ENCODE measurements at regions not wholly inside any gene's neighbourhood (a gene's known extent, or its start where the extent isn't known, plus 50 kb on each side); places are given as distances from the start of the nearest gene placed in this dataset.

GRCh38 chr5:135670588-135670987 is 91.8 kb upstream of the CXCL14 start:
- Histone ChIP-seq H3K79me1 (ENCODE audit: low read depth, low read length) (no peaks in the 10 kb centered on the region), H3K9me3 (ENCODE audit: insufficient read depth in 2 of 2, low read depth in 1 of 2, low read length in 1 of 2) (no peaks in the 10 kb centered on the region), H3K4me1 (replicated peaks in 1 of 4; ENCODE audit: control insufficient read depth in 3 of 4, insufficient read depth in 4 of 4, low read length in 3 of 4) (no peaks in the 10 kb centered on the region), H3K27me3 (replicated peaks in 1 of 4; ENCODE audit: control insufficient read depth in 3 of 4, extremely low read depth in 1 of 4, insufficient read depth in 3 of 4, low read length in 3 of 4) (no peaks in the 10 kb centered on the region), H3K18ac (ENCODE audit: extremely low read depth, low read length) (no peak overlapping the region), H3K14ac (ENCODE audit: insufficient read length) (no peak overlapping the region), H2BK5ac (ENCODE audit: low read depth, low read length) (no peak overlapping the region), H2BK120ac (replicated peaks; ENCODE audit: low read depth, low read length) (no peak overlapping the region), H2AK5ac (ENCODE audit: low read depth, low read length) (no peak overlapping the region), H3K56ac (replicated peaks; ENCODE audit: insufficient read length, low read depth, low read length) (no peak overlapping the region), H3K4me2 (ENCODE audit: insufficient read depth in 1 of 2, low read depth in 2 of 2, low read length in 2 of 2) (no peak overlapping the region), H3K23ac (ENCODE audit: insufficient read length) (no peak overlapping the region), H3K23me2 (ENCODE audit: low read depth, low read length) (no peaks in the 10 kb centered on the region), H3K4ac (replicated peaks; ENCODE audit: insufficient read length, low read depth, low read length) (no peak overlapping the region), H3K9ac (replicated peaks in 1 of 4; ENCODE audit: extremely low read depth in 1 of 4, low read depth in 3 of 4, low read length in 3 of 4) (no peak overlapping the region), H4K91ac (replicated peaks; ENCODE audit: insufficient read length, low read length) (no peak overlapping the region), H3K79me2 (ENCODE audit: control insufficient read depth in 1 of 2, insufficient read depth in 2 of 2, low read length in 2 of 2) (no peaks in the 10 kb centered on the region), H2AFZ (ENCODE audit: low read length) (no peak overlapping the region), H2BK15ac (ENCODE audit: low read length) (no peak overlapping the region), H4K5ac (ENCODE audit: insufficient read length, low read depth, low read length) (no peak overlapping the region), H3K4me3 (ENCODE audit: extremely low read depth in 1 of 4, insufficient read depth in 2 of 4, low read depth in 3 of 4, low read length in 4 of 4) (no peak overlapping the region), H4K8ac (ENCODE audit: extremely low read depth, insufficient read depth, low read length) (no peak overlapping the region), H3K27ac (ENCODE audit: low read depth, low read length) (no peak overlapping the region), H4K20me1 (replicated peaks in 1 of 2; ENCODE audit: control insufficient read depth in 1 of 2, insufficient read depth in 2 of 2, low read length in 2 of 2) (no peaks in the 10 kb centered on the region), H2BK20ac (ENCODE audit: low read length) (no peak overlapping the region), H3K36me3 (ENCODE audit: control insufficient read depth in 2 of 4, insufficient read depth in 4 of 4, low read length in 3 of 4) (no peaks in the 10 kb centered on the region; a peak in 1 of 8 replicates), H2BK12ac (ENCODE audit: low read depth, low read length) (no peak overlapping the region)
- ChIA-PET CTCF (ENCODE audit: partially characterized antibody) (interaction anchor here (1.0 to 1.6 kb wide), 4 partner anchors 10 to 102 kb away, joined by 3 to 4 read pairs (median 4); no protein-coding TSS in a partner anchor), POLR2A (ENCODE audit: partially characterized antibody) (no interaction called here)
- no peak for FAIRE-seq
- no peak for DNase-seq (ENCODE audit: low read depth in 1 of 2, low spot score in 2 of 2)
- TF ChIP-seq MAFK (IDR thresholded peaks at IDR 0.05; ENCODE audit: low read depth, low read length) (no peak), CTBP2 (IDR thresholded peaks at IDR 0.05; ENCODE audit: borderline replicate concordance, insufficient read depth, insufficient read length, low read length) (no peak), TCF12 (IDR thresholded peaks at IDR 0.05; ENCODE audit: low read depth, low read length) (no peak), TAF1 (IDR thresholded peaks at IDR 0.05; ENCODE audit: low read depth, low read length) (no peak), CREB1 (IDR thresholded peaks at IDR 0.05) (no peak), KDM4A (IDR thresholded peaks at IDR 0.05; ENCODE audit: low read depth, low read length, severe bottlenecking) (no peak), NRF1 (IDR thresholded peaks at IDR 0.05; ENCODE audit: low read depth, low read length) (no peak), BRCA1 (IDR thresholded peaks at IDR 0.05; ENCODE audit: low read depth, low read length) (no peak), CBX8 (IDR thresholded peaks at IDR 0.05; ENCODE audit: borderline replicate concordance, low read depth, low read length) (no peak), JUN (IDR thresholded peaks at IDR 0.05; ENCODE audit: low read depth, low read length) (no peak), RXRA (IDR thresholded peaks at IDR 0.05; ENCODE audit: insufficient read depth, low read depth, low read length) (no peak), MAX (IDR thresholded peaks at IDR 0.05) (no peak), BACH1 (IDR thresholded peaks at IDR 0.05; ENCODE audit: low read length) (no peak), SIRT6 (IDR thresholded peaks at IDR 0.05; ENCODE audit: low read length) (no peak)
- WGBS, 2 experiments (ENCODE audit: extremely low coverage in 1 of 2, insufficient coverage in 1 of 2, insufficient read length in 1 of 2, insufficient replicate concordance in 2 of 2, low coverage in 1 of 2, low lambda C conversion rate in 2 of 2, missing lambda C conversion rate in 1 of 2) = 92% methylated on average over 6 of the region's 6 CpGs; no CpG with 5 or more reads in 1 of the 2 experiments

Data from H1 (cell line).